Vagina (tissue), 2 donors: ENCODE measurements at regions not wholly inside any gene's neighbourhood (a gene's known extent, or its start where the extent isn't known, plus 50 kb on each side); places are given as distances from the start of the nearest gene placed in this dataset.

Experiments
- CTCF ChIP-seq, 3 experiments: fragments of 450-650 bp in 2 of 3; fragments of 200-600 bp in 1 of 3; sonication (generic) in 1 of 3; IDR thresholded peaks; one replicate each; pipeline ENCODE4 v1.5.1; 2017 to 2019; ENCODE audit warnings: antibody characterized with exemption in 3 of 3, mild to moderate bottlenecking in 2 of 3, moderate library complexity in 2 of 3
- POLR2A ChIP-seq, 2 donors: fragments of 450-650 bp; IDR thresholded peaks; one replicate each; pipeline ENCODE4 v1.6.1; 2017; ENCODE audit warnings: antibody characterized with exemption in 2 of 2, mild to moderate bottlenecking in 2 of 2, moderate library complexity in 2 of 2
- POLR2AphosphoS5 ChIP-seq, 2 donors: sonication (generic); formaldehyde crosslinking; IDR thresholded peaks; one replicate each; pipeline ENCODE4 v1.9.0; 2017; ENCODE audit warnings: antibody characterized with exemption in 2 of 2, mild to moderate bottlenecking in 2 of 2, low read depth in 1 of 2; ENCODE audit not compliant: insufficient read depth in 1 of 2

- no peak for TF ChIP-seq POLR2A (IDR thresholded peaks at IDR 0.05)
- no peak for TF ChIP-seq CTCF (IDR thresholded peaks at IDR 0.05)
- no peak for TF ChIP-seq POLR2AphosphoS5 (IDR thresholded peaks at IDR 0.05; ENCODE audit: insufficient read depth in 1 of 2, low read depth in 1 of 2)
Measured at GRCh38 chr5:99808657-99809230, 726.4 kb upstream of the FAM174A start.
